HPDE6-E6E7 (cell line): ENCODE measurements at regions not wholly inside any gene's neighbourhood (a gene's known extent, or its start where the extent isn't known, plus 50 kb on each side); places are given as distances from the start of the nearest gene placed in this dataset.
"Not testable (repeated sequence)": the region's sequence is repeated elsewhere in the genome, so short reads cannot be mapped to it uniquely, and the experiment has no call there.

ENCODE experiments used
- DNase-seq: peaks from one replicate; pipeline ENCODE4 v3.0.0; 2011; ENCODE audit warnings: missing footprints; ENCODE audit errors: extremely low spot score

- no peak for DNase-seq
Measured at GRCh38 chr12:25337916-25338315, 87.2 kb upstream of the KRAS start.

- no peak for DNase-seq
Measured at GRCh38 chr12:25332143-25332542, 81.4 kb upstream of the KRAS start.

GRCh38 chr12:25328072-25328712, 77.5 kb upstream of the KRAS start:
- DNase-seq, result no peak

- DNase-seq, result no peak
Measured at GRCh38 chr12:25327321-25327720, 76.6 kb upstream of the KRAS start.

- no peak for DNase-seq
Measured at GRCh38 chr12:25326326-25326725, 75.6 kb upstream of the KRAS start.

- DNase-seq, result no peak
Measured at GRCh38 chr12:25324861-25325260, 74.1 kb upstream of the KRAS start.

GRCh38 chr12:25323581-25323982, 72.9 kb upstream of the KRAS start:
- no peak for DNase-seq

- DNase-seq, result no peak
Measured at GRCh38 chr12:25322918-25323531, 72.3 kb upstream of the KRAS start.

GRCh38 chr12:25322351-25322750, 71.6 kb upstream of the KRAS start:
- no peak for DNase-seq

GRCh38 chr12:25321772-25322171, 71.0 kb upstream of the KRAS start:
- no peak for DNase-seq

- no peak for DNase-seq
Measured at GRCh38 chr12:25320123-25321006, 69.6 kb upstream of the KRAS start.

- DNase-seq, result no peak
Measured at GRCh38 chr12:25319233-25319984, 68.7 kb upstream of the KRAS start.

- no peak for DNase-seq
Measured at GRCh38 chr12:25317553-25317952, 66.8 kb upstream of the KRAS start.

- no peak for DNase-seq
Measured at GRCh38 chr12:25315388-25315787, 64.7 kb upstream of the KRAS start.

GRCh38 chr12:25313266-25313990, 62.7 kb upstream of the KRAS start:
- not testable (repeated sequence) for DNase-seq

GRCh38 chr12:25311506-25311905, 60.8 kb upstream of the KRAS start:
- no peak for DNase-seq

- not testable (repeated sequence) for DNase-seq
Measured at GRCh38 chr12:25310071-25310470, 59.3 kb upstream of the KRAS start.

GRCh38 chr12:25308756-25309155, 58.0 kb upstream of the KRAS start:
- DNase-seq, result no peak

GRCh38 chr12:25307818-25308217, 57.1 kb upstream of the KRAS start:
- DNase-seq, result no peak

GRCh38 chr12:25301798-25302197, 51.1 kb upstream of the KRAS start:
- DNase-seq, result no peak
